ENCODE measurements at regions not wholly inside any gene's neighbourhood (a gene's known extent, or its start where the extent isn't known, plus 50 kb on each side); places are given as distances from the start of the nearest gene placed in this dataset.
A peak's percentile ranks its signal among the peaks of the same experiment; 100 is the strongest.
"Not testable (repeated sequence)": the region's sequence is repeated elsewhere in the genome, so short reads cannot be mapped to it uniquely, and the experiment has no call there.

- DNase-seq (ENCODE audit: low read depth): no peak
These were observed 348.4 kb upstream of the MTPN start for GRCh38 chr7:136325578-136325977.

DNA sequence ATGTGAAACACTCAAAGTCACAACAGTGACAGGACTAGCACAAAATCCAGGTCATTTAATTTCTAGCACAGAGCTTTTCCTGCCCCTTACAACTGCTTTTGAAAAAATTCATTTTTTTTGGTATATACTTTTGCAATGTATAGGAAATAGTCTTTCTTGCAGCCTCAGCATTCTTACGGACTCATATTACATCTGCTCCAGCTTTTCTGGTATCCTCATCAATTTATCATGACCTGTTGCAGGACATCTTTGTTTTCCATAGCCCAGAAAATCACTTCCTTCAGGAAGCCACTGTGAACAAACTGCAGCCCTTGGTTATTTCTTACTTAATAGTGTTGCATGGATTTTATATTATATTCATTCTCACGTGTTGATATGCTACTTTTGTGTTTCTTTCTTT lies 347.9 kb upstream of the MTPN start:
- no peak for DNase-seq (ENCODE audit: low read depth)

DNA sequence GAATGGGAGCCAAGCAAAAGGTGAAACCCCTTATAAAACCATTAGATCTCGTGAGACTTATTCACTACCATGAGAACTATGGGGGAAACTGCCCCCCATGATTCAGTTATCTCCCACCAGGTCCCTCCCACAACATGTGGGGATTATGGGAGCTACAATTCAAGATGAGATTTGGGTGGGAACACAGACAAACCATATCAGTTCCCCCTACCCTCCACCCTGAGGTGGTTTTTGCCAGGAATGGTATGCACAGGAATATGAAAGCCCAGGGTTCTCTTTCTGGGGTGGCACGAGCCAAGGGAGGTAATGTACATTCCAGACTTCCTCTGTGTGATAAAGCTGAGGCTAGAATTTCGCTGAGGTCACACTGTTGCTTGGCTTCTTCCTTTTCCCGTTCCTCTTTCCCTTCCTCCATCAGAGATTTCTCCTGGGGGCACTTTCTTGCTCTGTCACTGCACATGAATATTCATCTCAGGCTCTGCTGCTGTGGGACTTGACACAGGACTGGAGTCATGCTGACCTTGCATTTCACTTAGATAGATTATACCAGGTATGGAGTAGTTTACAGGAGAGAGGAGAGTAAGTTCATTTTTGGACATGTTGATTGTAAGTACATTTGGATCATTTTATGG lies 347.0 kb upstream of the MTPN start:
- DNase-seq (ENCODE audit: low read depth): no peak

- no peak for DNase-seq (ENCODE audit: low read depth)
These were observed 335.4 kb upstream of the MTPN start for GRCh38 chr7:136312592-136312991.

- DNase-seq (ENCODE audit: low read depth): no peak
These were observed 332.2 kb upstream of the MTPN start for GRCh38 chr7:136309407-136309806.

- no peak for DNase-seq (ENCODE audit: low read depth)
These were observed 331.1 kb upstream of the MTPN start for GRCh38 chr7:136308230-136308629.

DNA sequence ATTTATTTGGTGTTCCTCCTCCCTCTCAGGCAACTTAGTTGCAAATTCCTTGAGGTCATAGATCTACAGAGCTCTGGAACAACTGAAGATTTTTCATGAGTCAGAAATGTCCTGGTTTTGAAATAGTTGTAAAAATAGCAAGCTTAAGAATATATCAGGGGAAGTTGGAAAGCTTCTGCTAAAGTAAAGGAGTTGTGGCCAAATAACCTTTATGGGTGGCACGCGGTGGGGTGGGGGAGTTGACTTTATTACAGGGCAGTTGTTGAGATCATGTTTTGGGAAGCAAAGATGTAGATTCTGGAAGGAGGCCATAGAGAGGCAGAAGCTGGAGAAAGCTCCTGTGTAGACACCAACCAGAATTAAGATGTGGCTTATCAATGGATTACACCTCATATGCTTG lies 326.0 kb upstream of the MTPN start:
- DNase-seq (ENCODE audit: low read depth): peak; percentile 64

- no peak for DNase-seq (ENCODE audit: low read depth)
These were observed 324.9 kb upstream of the MTPN start for GRCh38 chr7:136302049-136302448.

- no peak for DNase-seq (ENCODE audit: low read depth)
These were observed 317.8 kb upstream of the MTPN start for GRCh38 chr7:136294977-136295376.

- DNase-seq (ENCODE audit: low read depth): no peak
These were observed 316.8 kb upstream of the MTPN start for GRCh38 chr7:136293841-136294391.

DNA sequence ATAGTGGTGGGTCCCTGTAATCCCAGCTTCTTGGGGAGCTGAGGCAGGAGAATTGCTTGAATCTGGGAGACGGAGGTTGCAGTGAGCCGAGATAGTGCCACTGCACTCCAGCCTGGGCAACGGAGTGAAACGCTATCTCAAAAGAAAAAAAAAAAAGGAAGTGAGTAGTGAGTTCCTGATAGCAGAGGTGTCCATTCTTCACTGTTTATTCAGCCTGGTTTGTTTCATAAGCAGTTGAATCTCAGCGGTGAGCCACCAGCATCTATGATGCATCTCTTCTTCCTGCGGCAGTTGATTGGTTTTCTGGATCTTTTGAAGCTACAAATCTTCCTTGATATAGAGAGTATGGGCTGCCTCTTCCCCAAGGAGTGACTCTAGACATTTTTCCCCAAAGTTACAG lies 316.1 kb upstream of the MTPN start:
- no peak for DNase-seq (ENCODE audit: low read depth)

GRCh38 chr7:136292365-136292764 lies 315.2 kb upstream of the MTPN start:
- no peak for DNase-seq (ENCODE audit: low read depth)

- DNase-seq (ENCODE audit: low read depth): no peak
These were observed 313.2 kb upstream of the MTPN start for GRCh38 chr7:136290351-136290750.

- no peak for DNase-seq (ENCODE audit: low read depth)
These were observed 300.9 kb upstream of the MTPN start for GRCh38 chr7:136278057-136278456.

GRCh38 chr7:136275794-136276193 lies 298.6 kb upstream of the MTPN start:
- peak; percentile 18 for DNase-seq (ENCODE audit: low read depth)

DNA sequence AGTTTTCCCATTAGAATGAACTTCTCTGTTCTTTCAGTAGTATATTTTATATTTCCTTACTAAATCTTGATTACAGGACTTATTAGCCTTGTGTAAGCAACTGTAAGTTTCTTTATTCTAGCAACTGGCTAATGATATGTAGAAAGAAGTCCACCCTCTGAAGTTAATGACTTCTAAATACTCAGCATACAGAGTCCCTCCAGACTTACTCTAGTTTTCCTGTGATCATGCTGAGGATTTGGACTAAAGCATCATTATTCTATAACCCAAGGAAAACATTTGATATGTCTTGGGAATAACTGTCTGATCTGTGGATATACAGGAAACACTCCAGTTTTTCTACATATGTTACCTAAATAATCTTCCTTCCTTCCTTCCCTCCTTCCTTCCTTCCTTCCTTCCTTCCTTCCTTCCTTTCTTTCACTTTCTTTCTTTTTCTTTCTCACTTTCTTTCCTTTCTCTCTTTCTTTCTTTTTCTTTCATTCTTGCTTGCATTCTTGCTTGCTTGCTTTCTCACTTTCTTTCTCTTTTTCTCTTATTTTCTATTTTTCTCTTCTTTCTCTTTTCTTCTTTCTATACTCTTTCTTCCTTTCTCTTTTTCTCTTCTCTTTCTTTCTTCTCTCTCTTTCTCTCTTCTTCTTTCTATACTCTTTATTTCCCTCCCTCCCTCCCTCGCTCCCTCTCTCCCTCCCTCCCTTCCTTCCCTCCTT lies 297.6 kb upstream of the MTPN start:
- DNase-seq (ENCODE audit: low read depth): no peak

GRCh38 chr7:136272934-136273333 lies 295.8 kb upstream of the MTPN start:
- DNase-seq (ENCODE audit: low read depth): no peak

DNA sequence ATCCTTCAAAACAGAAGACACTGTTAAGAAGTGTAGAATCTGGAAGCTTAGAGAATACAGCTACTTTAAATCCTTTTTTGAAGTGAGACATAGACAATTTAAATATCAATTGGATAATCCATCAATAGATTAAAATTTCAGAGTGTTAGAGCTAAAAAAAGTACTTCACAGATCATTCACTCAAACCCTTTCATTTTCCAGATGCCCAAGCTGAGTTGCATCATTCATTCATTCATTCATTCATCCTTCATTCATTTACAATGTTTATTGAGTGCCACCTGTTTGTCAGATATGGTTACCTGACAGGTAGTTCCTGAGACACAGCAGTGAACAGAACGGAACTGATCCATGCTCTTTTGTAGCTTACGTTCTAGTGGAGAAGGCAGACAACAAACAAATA lies 290.7 kb upstream of the MTPN start:
- DNase-seq (ENCODE audit: low read depth): no peak

- DNase-seq (ENCODE audit: low read depth): no peak
These were observed 289.3 kb upstream of the MTPN start for GRCh38 chr7:136266457-136266856.

- DNase-seq (ENCODE audit: low read depth): not testable (repeated sequence)
These were observed 287.1 kb upstream of the MTPN start for GRCh38 chr7:136264304-136264703.

DNA sequence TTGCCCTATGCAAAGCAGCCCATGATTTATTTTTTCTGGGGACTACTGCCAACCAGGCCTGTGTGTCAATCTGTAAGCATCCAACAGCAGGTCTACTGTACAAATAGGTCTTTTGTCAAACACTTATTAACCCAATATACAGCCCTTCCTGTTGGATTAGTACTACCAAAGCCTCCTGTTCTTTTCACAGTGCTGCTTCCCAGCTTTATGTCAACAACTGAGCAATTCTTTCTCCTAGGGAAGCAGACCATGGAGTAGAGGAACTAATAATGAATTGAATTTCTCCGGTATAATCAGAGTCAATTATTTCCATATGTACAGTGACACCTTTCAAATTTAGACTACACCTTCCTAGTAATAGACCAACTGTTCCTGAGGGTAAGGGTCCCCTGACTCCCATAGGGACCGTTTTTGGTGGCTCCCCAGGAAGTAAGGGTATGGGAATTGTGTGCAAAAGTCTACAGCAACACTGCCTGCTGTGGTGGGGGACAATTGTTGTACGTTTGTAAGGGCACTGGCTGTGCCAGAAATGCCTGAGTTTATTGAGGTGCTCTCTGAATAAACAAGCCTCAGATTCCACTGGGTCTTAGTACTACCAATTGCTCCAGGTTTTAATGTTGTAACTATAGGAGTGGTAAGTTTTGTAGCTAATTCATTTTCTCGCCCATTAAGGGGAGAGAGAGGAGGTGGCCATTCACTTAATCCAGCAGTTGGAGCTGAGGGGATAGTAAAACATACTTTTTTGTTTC lies 286.1 kb upstream of the MTPN start:
- DNase-seq (ENCODE audit: low read depth): not testable (repeated sequence)

- DNase-seq (ENCODE audit: low read depth): not testable (repeated sequence)
These were observed 283.4 kb upstream of the MTPN start for GRCh38 chr7:136260591-136260990.

DNA sequence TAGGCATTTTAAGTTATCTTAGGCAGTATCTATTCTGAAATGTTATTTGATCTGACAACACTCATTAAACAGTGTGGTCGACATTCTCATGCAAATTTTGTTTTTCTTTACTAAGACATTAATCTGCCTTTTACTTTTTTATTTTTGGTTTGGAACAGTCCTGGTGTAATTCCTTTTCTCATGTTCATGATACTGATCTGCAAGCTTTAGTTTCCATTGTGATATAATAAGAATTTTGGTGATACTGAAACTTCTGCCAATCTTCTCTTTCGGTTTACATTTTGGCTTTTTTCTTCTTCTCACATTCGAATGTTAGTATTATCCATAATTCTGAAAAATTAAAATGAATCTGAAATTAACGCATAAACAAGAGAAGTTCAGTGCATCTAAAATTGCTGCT lies 281.9 kb upstream of the MTPN start:
- no peak for DNase-seq (ENCODE audit: low read depth)

Measured in LHCN-M2 (cell line).